ENCODE measurements at regions not wholly inside any gene's neighbourhood (a gene's known extent, or its start where the extent isn't known, plus 50 kb on each side); places are given as distances from the start of the nearest gene placed in this dataset.
"Not testable (repeated sequence)": the region's sequence is repeated elsewhere in the genome, so short reads cannot be mapped to it uniquely, and the experiment has no call there.

DNA sequence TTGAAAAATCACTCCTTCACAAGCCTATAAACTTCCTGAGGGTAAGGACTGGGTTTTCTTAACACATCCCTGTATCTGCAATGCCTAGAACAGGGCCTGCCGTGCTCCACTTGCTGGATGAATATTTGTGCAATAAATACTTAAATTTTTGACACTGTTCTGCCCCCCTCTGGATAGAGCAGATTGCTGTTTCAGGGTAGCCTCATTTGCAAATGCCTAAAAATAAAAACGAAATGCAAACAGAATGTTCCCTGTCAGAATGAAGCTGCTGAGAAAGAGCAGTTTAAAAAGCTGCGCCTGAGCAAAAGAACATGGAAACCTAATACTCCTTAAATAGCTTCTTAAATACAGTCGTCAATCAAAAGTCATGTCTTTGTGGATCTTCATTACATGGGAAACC, 385.3 kb downstream of the PRELID2 start:
- H3K9me3 ChIP-seq (ENCODE audit: control insufficient read depth in 4 of 4, insufficient read depth in 3 of 4, low read length in 3 of 4): peaks cover 0 to 8% (median 2%) of the 10 kb centered on the region in 4 donors
- 73 to 79% methylated on average over 4 of the region's 4 CpGs for WGBS, 2 donors
- no peak for ATAC-seq (ENCODE audit: insufficient read depth, low FRiP score)
- H3K27ac ChIP-seq (ENCODE audit: low read depth in 1 of 2, low read length in 1 of 2): no peak overlapping the region
- H3K36me3 ChIP-seq (ENCODE audit: control insufficient read depth in 4 of 4, insufficient read depth in 4 of 4, low read length in 4 of 4): no peaks in the 10 kb centered on the region
- H3K4me3 ChIP-seq: no peak overlapping the region
- no peaks in the 10 kb centered on the region for H3K4me1 ChIP-seq (ENCODE audit: control insufficient read depth in 5 of 5, insufficient read depth in 5 of 5, low read length in 5 of 5)
- TF ChIP-seq, protein P1, sequence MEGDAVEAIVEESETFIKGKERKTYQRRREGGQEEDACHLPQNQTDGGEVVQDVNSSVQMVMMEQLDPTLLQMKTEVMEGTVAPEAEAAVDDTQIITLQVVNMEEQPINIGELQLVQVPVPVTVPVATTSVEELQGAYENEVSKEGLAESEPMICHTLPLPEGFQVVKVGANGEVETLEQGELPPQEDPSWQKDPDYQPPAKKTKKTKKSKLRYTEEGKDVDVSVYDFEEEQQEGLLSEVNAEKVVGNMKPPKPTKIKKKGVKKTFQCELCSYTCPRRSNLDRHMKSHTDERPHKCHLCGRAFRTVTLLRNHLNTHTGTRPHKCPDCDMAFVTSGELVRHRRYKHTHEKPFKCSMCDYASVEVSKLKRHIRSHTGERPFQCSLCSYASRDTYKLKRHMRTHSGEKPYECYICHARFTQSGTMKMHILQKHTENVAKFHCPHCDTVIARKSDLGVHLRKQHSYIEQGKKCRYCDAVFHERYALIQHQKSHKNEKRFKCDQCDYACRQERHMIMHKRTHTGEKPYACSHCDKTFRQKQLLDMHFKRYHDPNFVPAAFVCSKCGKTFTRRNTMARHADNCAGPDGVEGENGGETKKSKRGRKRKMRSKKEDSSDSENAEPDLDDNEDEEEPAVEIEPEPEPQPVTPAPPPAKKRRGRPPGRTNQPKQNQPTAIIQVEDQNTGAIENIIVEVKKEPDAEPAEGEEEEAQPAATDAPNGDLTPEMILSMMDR (IDR thresholded peaks at IDR 0.05; ENCODE audit: control extremely low read depth, extremely low read depth): no peak
- no peak for DNase-seq
- H3K27me3 ChIP-seq (ENCODE audit: control insufficient read depth in 3 of 3, insufficient read depth in 3 of 3, low read length in 2 of 3): no peaks in the 10 kb centered on the region
- H3K9ac ChIP-seq (ENCODE audit: insufficient read depth in 1 of 2, low read length in 2 of 2): no peak overlapping the region

GRCh38 chr5:145446875-145447274, 388.3 kb downstream of the PRELID2 start:
- H3K4me3 ChIP-seq; ATAC-seq (ENCODE audit: insufficient read depth, low FRiP score); H3K9ac ChIP-seq (ENCODE audit: insufficient read depth in 1 of 2, low read length in 2 of 2); H3K4me1 ChIP-seq (ENCODE audit: control insufficient read depth in 5 of 5, insufficient read depth in 5 of 5, low read length in 5 of 5); H3K9me3 ChIP-seq (ENCODE audit: control insufficient read depth in 4 of 4, insufficient read depth in 3 of 4, low read length in 3 of 4); H3K27me3 ChIP-seq (ENCODE audit: control insufficient read depth in 3 of 3, insufficient read depth in 3 of 3, low read length in 2 of 3); DNase-seq; H3K27ac ChIP-seq (ENCODE audit: low read depth in 1 of 2, low read length in 1 of 2); H3K36me3 ChIP-seq (ENCODE audit: control insufficient read depth in 4 of 4, insufficient read depth in 4 of 4, low read length in 4 of 4): not testable (repeated sequence)
- 90 to 91% methylated on average over 3 of the region's 3 CpGs for WGBS, 2 donors

DNA sequence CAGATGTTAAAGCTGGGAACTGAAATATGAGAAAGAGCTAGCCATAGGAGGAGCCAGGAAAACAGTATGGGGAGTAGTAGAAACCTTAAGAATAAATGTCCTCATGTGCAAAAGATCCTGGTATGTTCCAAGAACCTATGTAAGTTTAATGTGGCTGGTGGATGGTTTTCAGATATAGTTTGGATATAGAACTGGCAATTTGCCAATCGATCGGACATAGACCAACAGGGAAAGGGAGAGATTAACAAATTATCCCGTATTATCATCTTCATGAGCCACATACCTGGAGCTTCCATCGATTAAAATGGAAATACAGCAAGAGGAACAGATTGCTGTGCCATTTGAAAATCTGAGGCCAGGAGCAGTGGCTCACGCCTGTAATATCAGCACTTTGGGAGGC, 388.7 kb downstream of the PRELID2 start:
- H3K9me3 ChIP-seq (ENCODE audit: control insufficient read depth in 4 of 4, insufficient read depth in 3 of 4, low read length in 3 of 4): peaks cover 0 to 8% (median 3%) of the 10 kb centered on the region in 4 donors
- H3K27ac ChIP-seq (ENCODE audit: low read depth in 1 of 2, low read length in 1 of 2): no peak overlapping the region
- H3K36me3 ChIP-seq (ENCODE audit: control insufficient read depth in 4 of 4, insufficient read depth in 4 of 4, low read length in 4 of 4): no peaks in the 10 kb centered on the region
- DNase-seq (no peak), ATAC-seq (ENCODE audit: insufficient read depth, low FRiP score) (no peak)
- 94% methylated on average over 5 of the region's 5 CpGs for WGBS, 2 donors
- TF ChIP-seq, protein P1 (IDR thresholded peaks at IDR 0.05; ENCODE audit: control extremely low read depth, extremely low read depth): no peak
- H3K4me3 ChIP-seq: no peak overlapping the region
- no peaks in the 10 kb centered on the region for H3K27me3 ChIP-seq (ENCODE audit: control insufficient read depth in 3 of 3, insufficient read depth in 3 of 3, low read length in 2 of 3)
- H3K9ac ChIP-seq (ENCODE audit: insufficient read depth in 1 of 2, low read length in 2 of 2): no peak overlapping the region
- no peaks in the 10 kb centered on the region for H3K4me1 ChIP-seq (ENCODE audit: control insufficient read depth in 5 of 5, insufficient read depth in 5 of 5, low read length in 5 of 5)

GRCh38 chr5:145445027-145445426, 390.1 kb downstream of the PRELID2 start:
- TF ChIP-seq, protein P1 (IDR thresholded peaks at IDR 0.05; ENCODE audit: control extremely low read depth, extremely low read depth): no peak

More at GRCh38 chr5:145445027-145445426, 390.1 kb downstream of the PRELID2 start:
- no peak for DNase-seq
- H3K9me3 ChIP-seq (ENCODE audit: control insufficient read depth in 4 of 4, insufficient read depth in 3 of 4, low read length in 3 of 4): peaks cover 0 to 8% (median 3%) of the 10 kb centered on the region in 4 donors
- WGBS, 2 donors: 77 to 93% methylated on average over 2 of the region's 2 CpGs
- ATAC-seq (ENCODE audit: insufficient read depth, low FRiP score): no peak
- no peaks in the 10 kb centered on the region for H3K36me3 ChIP-seq (ENCODE audit: control insufficient read depth in 4 of 4, insufficient read depth in 4 of 4, low read length in 4 of 4)
- no peak overlapping the region for H3K27ac ChIP-seq (ENCODE audit: low read depth in 1 of 2, low read length in 1 of 2)
- H3K9ac ChIP-seq (ENCODE audit: insufficient read depth in 1 of 2, low read length in 2 of 2): no peak overlapping the region
- no peaks in the 10 kb centered on the region for H3K27me3 ChIP-seq (ENCODE audit: control insufficient read depth in 3 of 3, insufficient read depth in 3 of 3, low read length in 2 of 3)
- H3K4me1 ChIP-seq (ENCODE audit: control insufficient read depth in 5 of 5, insufficient read depth in 5 of 5, low read length in 5 of 5): no peaks in the 10 kb centered on the region
- no peak overlapping the region for H3K4me3 ChIP-seq

Data from lung (tissue), 11 donors.